Neural progenitor cell (in vitro differentiated cells): ENCODE measurements at regions not wholly inside any gene's neighbourhood (a gene's known extent, or its start where the extent isn't known, plus 50 kb on each side); places are given as distances from the start of the nearest gene placed in this dataset.

ENCODE experiments used
- EZH2 ChIP-seq: fragments of 200-600 bp; sonication (generic); IDR thresholded peaks from 2 replicates; pipeline ENCODE4 v1.6.1; 2017; ENCODE audit warnings: antibody characterized with exemption, mild to moderate bottlenecking, moderate library complexity
- EZH2phosphoT487 ChIP-seq: fragments of 200-600 bp; sonication (generic); IDR thresholded peaks from 2 replicates; pipeline ENCODE4 v1.6.1; 2017; ENCODE audit warnings: antibody characterized with exemption
- TF ChIP-seq, protein P1 (sequence below): fragments of 200-600 bp; sonication (generic); IDR thresholded peaks from 2 replicates; pipeline ENCODE4 v1.5.1; 2017; ENCODE audit warnings: antibody characterized with exemption, mild to moderate bottlenecking

DNA sequence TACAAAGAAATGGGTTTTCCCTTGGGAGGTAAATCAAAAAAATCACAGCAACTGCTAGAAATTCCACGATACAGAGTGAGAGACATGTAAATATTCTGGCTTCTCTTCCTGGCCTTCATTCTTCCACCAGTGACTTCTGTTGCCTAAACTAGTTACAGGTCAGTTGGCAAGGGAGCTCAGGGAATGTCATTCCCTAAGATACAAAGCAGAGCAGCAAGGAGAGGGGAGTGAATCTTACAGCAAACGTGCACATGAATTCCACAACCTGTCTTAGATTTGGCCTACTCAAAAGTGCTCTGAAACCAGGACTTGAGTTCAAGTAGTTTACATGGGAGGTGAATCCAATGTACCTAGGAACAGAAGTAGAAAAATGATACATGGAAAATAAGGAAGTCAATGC lies 445.3 kb upstream of the LRRC7 start:
- TF ChIP-seq, protein P1, sequence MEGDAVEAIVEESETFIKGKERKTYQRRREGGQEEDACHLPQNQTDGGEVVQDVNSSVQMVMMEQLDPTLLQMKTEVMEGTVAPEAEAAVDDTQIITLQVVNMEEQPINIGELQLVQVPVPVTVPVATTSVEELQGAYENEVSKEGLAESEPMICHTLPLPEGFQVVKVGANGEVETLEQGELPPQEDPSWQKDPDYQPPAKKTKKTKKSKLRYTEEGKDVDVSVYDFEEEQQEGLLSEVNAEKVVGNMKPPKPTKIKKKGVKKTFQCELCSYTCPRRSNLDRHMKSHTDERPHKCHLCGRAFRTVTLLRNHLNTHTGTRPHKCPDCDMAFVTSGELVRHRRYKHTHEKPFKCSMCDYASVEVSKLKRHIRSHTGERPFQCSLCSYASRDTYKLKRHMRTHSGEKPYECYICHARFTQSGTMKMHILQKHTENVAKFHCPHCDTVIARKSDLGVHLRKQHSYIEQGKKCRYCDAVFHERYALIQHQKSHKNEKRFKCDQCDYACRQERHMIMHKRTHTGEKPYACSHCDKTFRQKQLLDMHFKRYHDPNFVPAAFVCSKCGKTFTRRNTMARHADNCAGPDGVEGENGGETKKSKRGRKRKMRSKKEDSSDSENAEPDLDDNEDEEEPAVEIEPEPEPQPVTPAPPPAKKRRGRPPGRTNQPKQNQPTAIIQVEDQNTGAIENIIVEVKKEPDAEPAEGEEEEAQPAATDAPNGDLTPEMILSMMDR: no peak
- TF ChIP-seq EZH2 (no peak), EZH2phosphoT487 (no peak)
